Uterus (tissue), 2 donors: ENCODE measurements at regions not wholly inside any gene's neighbourhood (a gene's known extent, or its start where the extent isn't known, plus 50 kb on each side); places are given as distances from the start of the nearest gene placed in this dataset.

Source experiments
- CTCF ChIP-seq, 4 experiments: fragments of 200-600 bp in 2 of 4; fragments of 450-650 bp in 2 of 4; sonication (generic) in 2 of 4; IDR thresholded peaks; one replicate each; pipeline ENCODE4 v1.5.1; 2016 to 2019; ENCODE audit warnings: antibody characterized with exemption in 4 of 4, mild to moderate bottlenecking in 2 of 4, moderate library complexity in 1 of 4
- POLR2A ChIP-seq, 2 donors: fragments of 450-650 bp; IDR thresholded peaks; one replicate each; pipeline ENCODE4 v1.6.1; 2016; ENCODE audit warnings: antibody characterized with exemption in 2 of 2, mild to moderate bottlenecking in 1 of 2, moderate library complexity in 1 of 2

- TF ChIP-seq POLR2A (IDR thresholded peaks at IDR 0.05), result no peak
- TF ChIP-seq CTCF (IDR thresholded peaks at IDR 0.05), result no peak
Measured at GRCh38 chr7:85708221-85708620, 521.4 kb upstream of the SEMA3D start.
